GM21786 (cell line): ENCODE measurements at regions not wholly inside any gene's neighbourhood (a gene's known extent, or its start where the extent isn't known, plus 50 kb on each side); places are given as distances from the start of the nearest gene placed in this dataset.

Source experiments
- ATAC-seq: cut with Tn5 transposase; IDR thresholded peaks from one replicate; pipeline ENCODE4 v1.9.1; 2021; ENCODE audit not compliant: unreplicated experiment

GRCh38 chr5:164335837-164336236 lies 830.4 kb downstream of the MAT2B start:
- no peak for ATAC-seq

- no peak for ATAC-seq
These were observed 830.9 kb downstream of the MAT2B start for GRCh38 chr5:164336276-164336675.

GRCh38 chr5:164336906-164337305 lies 831.5 kb downstream of the MAT2B start:
- ATAC-seq, result no peak

GRCh38 chr5:164341056-164341619 lies 835.7 kb downstream of the MAT2B start:
- no peak for ATAC-seq

GRCh38 chr5:164345173-164345849 lies 839.9 kb downstream of the MAT2B start:
- ATAC-seq, result no peak

- no peak for ATAC-seq
These were observed 840.4 kb downstream of the MAT2B start for GRCh38 chr5:164345853-164346252.

GRCh38 chr5:164346785-164347630 lies 841.6 kb downstream of the MAT2B start:
- no peak for ATAC-seq

- ATAC-seq, result no peak
These were observed 844.8 kb downstream of the MAT2B start for GRCh38 chr5:164350236-164350635.

GRCh38 chr5:164351245-164351834 lies 845.9 kb downstream of the MAT2B start:
- ATAC-seq, result no peak

- ATAC-seq, result no peak
These were observed 847.3 kb downstream of the MAT2B start for GRCh38 chr5:164352695-164353094.

GRCh38 chr5:164353155-164353554 lies 847.7 kb downstream of the MAT2B start:
- no peak for ATAC-seq

GRCh38 chr5:164354139-164354751 lies 848.8 kb downstream of the MAT2B start:
- no peak for ATAC-seq

- no peak for ATAC-seq
These were observed 849.9 kb downstream of the MAT2B start for GRCh38 chr5:164355267-164355830.

GRCh38 chr5:164356790-164357189 lies 851.4 kb downstream of the MAT2B start:
- no peak for ATAC-seq

GRCh38 chr5:164357395-164358033 lies 852.1 kb downstream of the MAT2B start:
- ATAC-seq, result no peak

- ATAC-seq, result peak; percentile 77
These were observed 853.3 kb downstream of the MAT2B start for GRCh38 chr5:164358531-164359259.

GRCh38 chr5:164359260-164360255 lies 854.1 kb downstream of the MAT2B start:
- peak; percentile 30 for ATAC-seq

GRCh38 chr5:164360589-164360988 lies 855.2 kb downstream of the MAT2B start:
- no peak for ATAC-seq
